HCT116 (cell line): ENCODE measurements at regions not wholly inside any gene's neighbourhood (a gene's known extent, or its start where the extent isn't known, plus 50 kb on each side); places are given as distances from the start of the nearest gene placed in this dataset.

Source experiments
- ATF3 ChIP-seq: IDR thresholded peaks from 2 replicates; pipeline ENCODE4 v1.6.1; 2012
- CEBPB ChIP-seq: IDR thresholded peaks from 2 replicates; pipeline ENCODE4 v1.6.1; 2012; ENCODE audit warnings: low read depth
- CTCF ChIP-seq, 3 experiments: fragments of 200-600 bp in 1 of 3; sonication (generic) in 1 of 3; IDR thresholded peaks in 2 of 3; conservative IDR thresholded peaks in 1 of 3; 2 replicates each; pipeline ENCODE4 v1.5.1; 2012 to 2017; ENCODE audit warnings: low read depth in 2 of 3, low read length in 2 of 3, antibody characterized with exemption in 1 of 3, borderline replicate concordance in 1 of 3, control low read depth in 1 of 3, mild to moderate bottlenecking in 1 of 3, mixed read lengths in 1 of 3, mixed run types in 1 of 3, moderate library complexity in 1 of 3; ENCODE audit not compliant: insufficient read depth in 1 of 3
- EZH2 ChIP-seq: fragments of 200-600 bp; sonication (generic); IDR thresholded peaks from 2 replicates; pipeline ENCODE4 v1.6.1; 2017; ENCODE audit warnings: antibody characterized with exemption, mixed run types
- JUND ChIP-seq: IDR thresholded peaks from 2 replicates; pipeline ENCODE4 v1.6.1; 2012
- POLR2A ChIP-seq: IDR thresholded peaks from 2 replicates; pipeline ENCODE4 v1.7.0; 2011; ENCODE audit warnings: borderline replicate concordance; ENCODE audit not compliant: insufficient read depth, insufficient read length; ENCODE audit errors: extremely low read depth

- TF ChIP-seq CTCF (IDR thresholded peaks at IDR 0.05 in 2 of 3, conservative IDR thresholded peaks at IDR 0.05 in 1 of 3; ENCODE audit: borderline replicate concordance in 1 of 3, insufficient read depth in 1 of 3, low read depth in 2 of 3, low read length in 2 of 3) (no peak), POLR2A (no peak), ATF3 (no peak), CEBPB (no peak), JUND (no peak), EZH2 (no peak)
Observed at GRCh38 chr2:19041434-19042041, 316.9 kb downstream of the OSR1 start.
